ENCODE measurements at regions not wholly inside any gene's neighbourhood (a gene's known extent, or its start where the extent isn't known, plus 50 kb on each side); places are given as distances from the start of the nearest gene placed in this dataset.
"Not testable (repeated sequence)": the region's sequence is repeated elsewhere in the genome, so short reads cannot be mapped to it uniquely, and the experiment has no call there.

GRCh38 chr2:90266888-90267287 is 1575.4 kb downstream of the RPIA start:
- DNase-seq (ENCODE audit: low read depth, low spot score); in situ Hi-C loops (cut with HindIII; ENCODE audit: low sequenced_read_pairs); H3K4me3 ChIP-seq (ENCODE audit: low read depth, low read length): not testable (repeated sequence)

- in situ Hi-C loops (cut with HindIII; ENCODE audit: low sequenced_read_pairs); DNase-seq (ENCODE audit: low read depth, low spot score): not testable (repeated sequence)
These were observed 1596.3 kb downstream of the RPIA start for GRCh38 chr2:90287751-90288150.

GRCh38 chr2:90288396-90288795 is 1596.9 kb downstream of the RPIA start:
- in situ Hi-C loops (cut with HindIII; ENCODE audit: low sequenced_read_pairs); DNase-seq (ENCODE audit: low read depth, low spot score); H3K4me3 ChIP-seq (ENCODE audit: low read depth, low read length): not testable (repeated sequence)

More at GRCh38 chr2:90287751-90288150, 1596.3 kb downstream of the RPIA start:
- H3K4me3 ChIP-seq (ENCODE audit: low read depth, low read length) = not testable (repeated sequence)

GRCh38 chr2:90289291-90289980 is 1598.0 kb downstream of the RPIA start:
- DNase-seq (ENCODE audit: low read depth, low spot score); in situ Hi-C loops (cut with HindIII; ENCODE audit: low sequenced_read_pairs); H3K4me3 ChIP-seq (ENCODE audit: low read depth, low read length): not testable (repeated sequence)

GRCh38 chr2:90290701-90291100 is 1599.2 kb downstream of the RPIA start:
- H3K4me3 ChIP-seq (ENCODE audit: low read depth, low read length); DNase-seq (ENCODE audit: low read depth, low spot score); in situ Hi-C loops (cut with HindIII; ENCODE audit: low sequenced_read_pairs): not testable (repeated sequence)

GRCh38 chr2:90291168-90291883 is 1599.9 kb downstream of the RPIA start:
- in situ Hi-C loops (cut with HindIII; ENCODE audit: low sequenced_read_pairs); H3K4me3 ChIP-seq (ENCODE audit: low read depth, low read length): not testable (repeated sequence)
- DNase-seq (ENCODE audit: low read depth, low spot score) = peak; percentile 0

GRCh38 chr2:90291934-90292333 is 1600.5 kb downstream of the RPIA start:
- DNase-seq (ENCODE audit: low read depth, low spot score); in situ Hi-C loops (cut with HindIII; ENCODE audit: low sequenced_read_pairs); H3K4me3 ChIP-seq (ENCODE audit: low read depth, low read length): not testable (repeated sequence)

- in situ Hi-C loops (cut with HindIII; ENCODE audit: low sequenced_read_pairs); H3K4me3 ChIP-seq (ENCODE audit: low read depth, low read length); DNase-seq (ENCODE audit: low read depth, low spot score): not testable (repeated sequence)
These were observed 1601.0 kb downstream of the RPIA start for GRCh38 chr2:90292451-90292850.

GRCh38 chr2:90293224-90293623 is 1601.8 kb downstream of the RPIA start:
- H3K4me3 ChIP-seq (ENCODE audit: low read depth, low read length); in situ Hi-C loops (cut with HindIII; ENCODE audit: low sequenced_read_pairs); DNase-seq (ENCODE audit: low read depth, low spot score): not testable (repeated sequence)

GRCh38 chr2:90293806-90294205 is 1602.3 kb downstream of the RPIA start:
- H3K4me3 ChIP-seq (ENCODE audit: low read depth, low read length); in situ Hi-C loops (cut with HindIII; ENCODE audit: low sequenced_read_pairs); DNase-seq (ENCODE audit: low read depth, low spot score): not testable (repeated sequence)

GRCh38 chr2:90295036-90295750 is 1603.7 kb downstream of the RPIA start:
- DNase-seq (ENCODE audit: low read depth, low spot score); in situ Hi-C loops (cut with HindIII; ENCODE audit: low sequenced_read_pairs); H3K4me3 ChIP-seq (ENCODE audit: low read depth, low read length): not testable (repeated sequence)

- in situ Hi-C loops (cut with HindIII; ENCODE audit: low sequenced_read_pairs); H3K4me3 ChIP-seq (ENCODE audit: low read depth, low read length); DNase-seq (ENCODE audit: low read depth, low spot score): not testable (repeated sequence)
These were observed 1605.0 kb downstream of the RPIA start for GRCh38 chr2:90296484-90296777.

GRCh38 chr2:90297701-90298100 is 1606.2 kb downstream of the RPIA start:
- H3K4me3 ChIP-seq (ENCODE audit: low read depth, low read length); in situ Hi-C loops (cut with HindIII; ENCODE audit: low sequenced_read_pairs); DNase-seq (ENCODE audit: low read depth, low spot score): not testable (repeated sequence)

GRCh38 chr2:90298126-90298755 is 1606.8 kb downstream of the RPIA start:
- H3K4me3 ChIP-seq (ENCODE audit: low read depth, low read length); DNase-seq (ENCODE audit: low read depth, low spot score); in situ Hi-C loops (cut with HindIII; ENCODE audit: low sequenced_read_pairs): not testable (repeated sequence)

- in situ Hi-C loops (cut with HindIII; ENCODE audit: low sequenced_read_pairs); DNase-seq (ENCODE audit: low read depth, low spot score); H3K4me3 ChIP-seq (ENCODE audit: low read depth, low read length): not testable (repeated sequence)
These were observed 1607.5 kb downstream of the RPIA start for GRCh38 chr2:90298983-90299382.

- in situ Hi-C loops (cut with HindIII; ENCODE audit: low sequenced_read_pairs); DNase-seq (ENCODE audit: low read depth, low spot score): not testable (repeated sequence)
- H3K4me3 ChIP-seq (ENCODE audit: low read depth, low read length) = peak overlapping the region; percentile 7
These were observed 1631.5 kb downstream of the RPIA start for GRCh38 chr2:90322982-90323381.
